C4-2B (cell line): ENCODE measurements at regions not wholly inside any gene's neighbourhood (a gene's known extent, or its start where the extent isn't known, plus 50 kb on each side); places are given as distances from the start of the nearest gene placed in this dataset.

Experiments used
- CTCF ChIP-seq: fragments of 450-650 bp; conservative IDR thresholded peaks from 2 replicates; pipeline ENCODE4 v1.5.1; 2017; ENCODE audit warnings: mild to moderate bottlenecking
- ZFX ChIP-seq: fragments of 450-650 bp; IDR thresholded peaks from 2 replicates; pipeline ENCODE4 v1.6.1; 2017

- TF ChIP-seq CTCF = peak; percentile 61
- TF ChIP-seq ZFX = no peak
Observed at GRCh38 chr7:10708447-10708846, 265.2 kb upstream of the PHF14 start.
